AG10803 (cell line): ENCODE measurements at regions not wholly inside any gene's neighbourhood (a gene's known extent, or its start where the extent isn't known, plus 50 kb on each side); places are given as distances from the start of the nearest gene placed in this dataset.

Experiments
- DNase-seq: peaks from one replicate; pipeline ENCODE4 v3.0.0; 2010; ENCODE audit warnings: low read depth
- H3K4me3 ChIP-seq: 2 replicates; pipeline ENCODE4 v1.5.1; 2011; ENCODE audit warnings: mild to moderate bottlenecking, low read length, control low read depth
- CTCF ChIP-seq: conservative IDR thresholded peaks from 2 replicates; pipeline ENCODE4 v1.5.1; 2011; ENCODE audit warnings: mild to moderate bottlenecking, low read length, control low read depth, inconsistent platforms

- no peak overlapping the region for H3K4me3 ChIP-seq
- DNase-seq: no peak
- TF ChIP-seq CTCF: no peak
Measured at GRCh38 chr13:74835579-74835978, 646.4 kb downstream of the TBC1D4 start.

GRCh38 chr13:74825938-74826246 lies 656.1 kb downstream of the TBC1D4 start:
- DNase-seq: no peak
- no peak for TF ChIP-seq CTCF
- H3K4me3 ChIP-seq: no peak overlapping the region

DNA sequence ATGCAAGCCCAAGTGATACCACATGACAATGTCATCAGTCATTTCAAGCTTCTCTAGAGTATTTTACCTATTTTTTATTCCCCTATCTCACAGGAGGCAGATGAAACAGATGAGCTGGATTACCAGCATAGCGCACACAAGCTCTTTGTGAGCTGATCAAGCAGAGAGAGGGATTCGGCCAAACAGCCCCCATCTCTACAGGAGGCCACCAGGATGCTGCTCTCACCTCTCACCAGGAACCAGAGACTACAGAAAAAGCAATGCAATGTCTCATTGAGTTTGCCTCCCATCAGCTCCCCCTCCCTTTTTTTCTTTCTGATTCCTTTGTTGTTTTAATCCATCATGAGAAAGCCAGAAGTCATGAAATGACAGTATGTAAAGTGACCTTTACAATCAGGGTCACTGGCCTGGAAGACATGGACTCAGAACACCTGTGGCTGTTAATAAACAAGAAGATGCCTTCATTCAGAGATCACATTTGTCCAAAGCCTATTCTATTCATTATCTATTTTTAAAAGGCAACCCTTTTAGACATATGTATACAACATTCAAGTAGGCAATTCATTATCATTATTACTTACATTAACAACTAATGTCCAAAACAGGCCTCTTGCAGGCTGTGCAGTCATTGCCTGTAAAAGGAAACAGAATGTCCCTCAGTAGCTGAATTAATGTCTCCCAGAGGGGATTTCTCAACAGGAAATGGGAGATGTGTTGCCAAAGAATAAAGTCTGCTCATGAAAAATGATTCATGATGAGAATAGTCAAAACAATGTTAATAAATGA lies 656.6 kb downstream of the TBC1D4 start:
- no peak overlapping the region for H3K4me3 ChIP-seq
- no peak for TF ChIP-seq CTCF
- DNase-seq: peak; percentile 82

GRCh38 chr13:74820809-74821208 lies 661.2 kb downstream of the TBC1D4 start:
- no peak for DNase-seq
- TF ChIP-seq CTCF: no peak
- no peak overlapping the region for H3K4me3 ChIP-seq

DNA sequence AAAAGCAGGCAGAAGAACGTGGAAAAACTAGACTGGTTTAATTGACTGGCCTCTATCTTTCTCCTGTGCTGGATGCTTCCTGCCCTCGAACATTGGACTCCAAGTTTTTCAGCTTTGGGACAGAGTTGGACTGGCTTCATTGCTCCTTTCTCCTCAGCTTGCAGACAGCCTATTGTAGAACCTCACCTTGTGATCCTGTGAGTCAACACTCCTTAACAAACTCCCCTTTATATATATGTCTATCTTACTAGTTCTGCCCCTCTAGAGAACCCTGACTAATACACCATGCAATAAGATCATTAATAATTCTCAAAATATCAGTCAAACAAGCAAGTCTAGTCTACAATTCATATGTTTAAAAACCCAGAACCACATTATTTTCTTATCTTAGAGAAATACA lies 662.4 kb downstream of the TBC1D4 start:
- TF ChIP-seq CTCF: no peak
- no peak for DNase-seq
- H3K4me3 ChIP-seq: no peak overlapping the region

GRCh38 chr13:74816737-74817136 lies 665.2 kb downstream of the TBC1D4 start:
- peak; percentile 12 for DNase-seq
- no peak for TF ChIP-seq CTCF
- no peak overlapping the region for H3K4me3 ChIP-seq

DNA sequence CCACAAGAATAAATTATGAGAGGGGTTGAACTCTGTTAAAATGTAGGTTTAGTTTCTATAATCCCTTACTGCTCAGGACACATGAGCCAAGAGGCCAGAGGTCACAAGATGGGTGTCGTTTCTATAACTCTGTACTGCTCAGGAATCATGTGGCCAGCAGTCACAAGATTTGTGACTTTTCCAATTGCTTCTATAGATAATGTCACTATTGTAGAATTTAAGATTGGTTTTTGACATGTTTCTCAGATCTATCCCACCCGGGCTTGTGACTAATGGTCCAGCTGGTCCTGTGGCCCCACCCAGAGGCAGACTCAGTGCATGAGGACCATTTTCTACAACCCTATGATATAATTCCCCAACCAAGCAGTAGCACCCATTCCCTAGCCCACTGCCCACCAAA lies 662.0 kb upstream of the KLF12 start:
- TF ChIP-seq CTCF: no peak

More for the DNA sequence above, 662.0 kb upstream of the KLF12 start:
- DNase-seq: no peak
- no peak overlapping the region for H3K4me3 ChIP-seq
